ENCODE measurements at regions not wholly inside any gene's neighbourhood (a gene's known extent, or its start where the extent isn't known, plus 50 kb on each side); places are given as distances from the start of the nearest gene placed in this dataset.

DNA sequence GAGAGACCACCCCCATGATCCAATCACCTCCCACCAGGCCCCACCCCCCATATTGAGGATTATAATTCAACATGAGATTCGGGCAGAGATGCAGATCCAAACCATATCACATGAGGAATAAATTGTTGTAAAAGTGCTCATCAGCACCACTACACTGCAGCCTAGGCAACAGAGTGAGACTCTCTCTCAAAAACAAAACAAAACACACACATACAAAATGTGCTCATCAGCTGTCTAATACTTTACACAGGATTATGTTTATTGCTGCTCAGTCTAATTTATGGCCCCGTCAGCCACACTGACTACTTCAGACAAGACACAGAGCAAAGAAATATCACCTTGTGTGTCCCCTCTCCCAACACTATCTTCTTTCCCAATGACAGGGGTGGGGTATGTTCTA is 72.9 kb upstream of the PPM1J start:
- Histone ChIP-seq H3K36me3 (no peaks in the 10 kb centered on the region), H3K27ac (no peak overlapping the region), H3K4me3 (no peak overlapping the region), H3K4me1 (no peaks in the 10 kb centered on the region), H3K9me3 (no peaks in the 10 kb centered on the region), H3K27me3 (no peaks in the 10 kb centered on the region)
- intact Hi-C loops (cut with DNase I) = no loop called here
- no peak for DNase-seq (ENCODE audit: extremely low spot score in 2 of 2)
- no peak for TF ChIP-seq POLR2AphosphoS5 (IDR thresholded peaks at IDR 0.05; ENCODE audit: insufficient read depth in 1 of 2, low read depth in 1 of 2)
- no peak for TF ChIP-seq CTCF (IDR thresholded peaks at IDR 0.05)
- no peak for TF ChIP-seq POLR2A (IDR thresholded peaks at IDR 0.05)

- no peak for TF ChIP-seq POLR2AphosphoS5 (IDR thresholded peaks at IDR 0.05; ENCODE audit: insufficient read depth in 1 of 2, low read depth in 1 of 2)
- no peak for TF ChIP-seq CTCF (IDR thresholded peaks at IDR 0.05)
- no peak for TF ChIP-seq POLR2A (IDR thresholded peaks at IDR 0.05)
- H3K36me3 ChIP-seq = no peaks in the 10 kb centered on the region
- H3K9me3 ChIP-seq = no peaks in the 10 kb centered on the region
- H3K4me3 ChIP-seq = no peak overlapping the region
- no peaks in the 10 kb centered on the region for H3K27me3 ChIP-seq
- no peak overlapping the region for H3K27ac ChIP-seq
- no peaks in the 10 kb centered on the region for H3K4me1 ChIP-seq
- intact Hi-C loops (cut with DNase I) = no loop called here
- no peak for DNase-seq (ENCODE audit: extremely low spot score in 2 of 2)
These were observed 67.9 kb upstream of the PPM1J start for GRCh38 chr1:112783059-112783458.

DNA sequence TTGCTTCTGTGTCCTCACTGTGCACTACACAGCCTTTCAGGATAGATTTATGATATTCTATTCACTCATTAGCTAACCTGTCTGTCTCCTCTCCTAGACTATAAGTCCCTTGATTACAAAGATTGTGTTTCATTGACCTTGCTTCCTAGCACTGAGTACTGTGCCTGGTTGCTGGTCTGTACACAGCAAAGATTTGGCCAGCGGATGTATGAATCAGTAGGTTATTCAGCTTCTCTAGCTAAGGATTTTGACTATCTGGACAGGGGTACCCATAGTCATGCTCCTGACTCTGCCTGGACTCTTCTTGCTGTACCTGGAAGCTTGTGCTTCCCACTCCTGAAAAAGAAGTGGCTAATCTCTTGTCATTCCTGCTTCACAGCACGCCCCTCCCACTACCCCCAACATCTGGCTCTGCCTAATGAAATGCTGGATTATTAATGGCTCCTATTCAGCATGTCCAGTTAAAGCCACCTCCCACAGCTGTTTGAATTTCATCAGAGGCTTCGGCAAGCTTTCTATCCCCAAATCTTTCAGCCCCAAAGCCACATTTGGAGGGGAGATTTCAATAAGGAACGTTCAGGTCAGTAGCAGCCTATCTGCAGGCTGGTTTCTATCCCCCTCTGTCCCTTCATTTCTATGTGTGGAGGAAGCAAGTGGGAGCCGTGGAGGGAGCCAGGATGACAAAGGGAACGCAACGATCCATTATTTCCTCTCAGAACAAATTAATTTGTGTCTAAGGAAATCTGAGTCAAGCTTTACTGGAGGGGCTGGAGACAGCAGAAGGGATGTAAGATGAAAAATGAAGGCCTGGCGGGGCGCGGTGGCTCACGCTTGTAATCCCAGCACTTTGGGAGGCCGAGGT is 64.8 kb upstream of the PPM1J start:
- Histone ChIP-seq H3K4me3 (no peak overlapping the region), H3K27me3 (no peaks in the 10 kb centered on the region), H3K36me3 (no peaks in the 10 kb centered on the region), H3K27ac (no peak overlapping the region), H3K4me1 (no peaks in the 10 kb centered on the region), H3K9me3 (no peaks in the 10 kb centered on the region)
- DNase-seq (ENCODE audit: extremely low spot score in 2 of 2) = no peak
- intact Hi-C loops (cut with DNase I) = no loop called here
- TF ChIP-seq CTCF (IDR thresholded peaks at IDR 0.05) (no peak), POLR2A (IDR thresholded peaks at IDR 0.05) (no peak), POLR2AphosphoS5 (IDR thresholded peaks at IDR 0.05; ENCODE audit: insufficient read depth in 1 of 2, low read depth in 1 of 2) (no peak)

- DNase-seq (ENCODE audit: extremely low spot score in 2 of 2) = no peak
- TF ChIP-seq POLR2AphosphoS5 (IDR thresholded peaks at IDR 0.05; ENCODE audit: insufficient read depth in 1 of 2, low read depth in 1 of 2) (no peak), POLR2A (IDR thresholded peaks at IDR 0.05) (no peak)
- Histone ChIP-seq H3K27me3 (no peaks in the 10 kb centered on the region), H3K9me3 (no peaks in the 10 kb centered on the region), H3K36me3 (no peaks in the 10 kb centered on the region), H3K4me3 (no peak overlapping the region), H3K27ac (no peak overlapping the region), H3K4me1 (no peaks in the 10 kb centered on the region)
- intact Hi-C loops (cut with DNase I) = no loop called here
These were observed 63.0 kb upstream of the PPM1J start for GRCh38 chr1:112778137-112778536.

GRCh38 chr1:112776688-112777087 is 61.6 kb upstream of the PPM1J start:
- intact Hi-C loops (cut with DNase I) = no loop called here
- no peak overlapping the region for H3K27ac ChIP-seq
- H3K4me3 ChIP-seq = no peak overlapping the region
- no peak for DNase-seq (ENCODE audit: extremely low spot score in 2 of 2)
- no peak for TF ChIP-seq POLR2AphosphoS5 (IDR thresholded peaks at IDR 0.05; ENCODE audit: insufficient read depth in 1 of 2, low read depth in 1 of 2)
- no peak for TF ChIP-seq CTCF (IDR thresholded peaks at IDR 0.05)
- no peak for TF ChIP-seq POLR2A (IDR thresholded peaks at IDR 0.05)
- H3K27me3 ChIP-seq = no peaks in the 10 kb centered on the region
- H3K36me3 ChIP-seq = no peaks in the 10 kb centered on the region
- H3K4me1 ChIP-seq = no peaks in the 10 kb centered on the region
- no peaks in the 10 kb centered on the region for H3K9me3 ChIP-seq

Data from vagina (tissue), 2 donors.